Right forelimb (tissue), 1 donor: ENCODE measurements at regions not wholly inside any gene's neighbourhood (a gene's known extent, or its start where the extent isn't known, plus 50 kb on each side); places are given as distances from the start of the nearest gene placed in this dataset.
"Not testable (repeated sequence)": the region's sequence is repeated elsewhere in the genome, so short reads cannot be mapped to it uniquely, and the experiment has no call there.

Source experiments
- DNase-seq: peaks from one replicate; pipeline ENCODE4 v3.0.0-alpha.2; 2018

GRCh38 chr2:199556527-199557285 lies 99.0 kb upstream of the SATB2 start:
- DNase-seq = no peak

GRCh38 chr2:199554026-199554425 lies 96.3 kb upstream of the SATB2 start:
- DNase-seq = no peak

GRCh38 chr2:199552141-199552540 lies 94.4 kb upstream of the SATB2 start:
- no peak for DNase-seq

- no peak for DNase-seq
Measured at GRCh38 chr2:199543606-199544172, 86.0 kb upstream of the SATB2 start.

- no peak for DNase-seq
Measured at GRCh38 chr2:199535445-199536177, 77.9 kb upstream of the SATB2 start.

GRCh38 chr2:199533873-199534272 lies 76.1 kb upstream of the SATB2 start:
- DNase-seq = not testable (repeated sequence)

GRCh38 chr2:199527071-199527470 lies 69.3 kb upstream of the SATB2 start:
- no peak for DNase-seq

GRCh38 chr2:199524689-199525574 lies 67.2 kb upstream of the SATB2 start:
- no peak for DNase-seq

- DNase-seq = no peak
Measured at GRCh38 chr2:199509403-199509802, 51.7 kb upstream of the SATB2 start.
